ENCODE measurements at regions not wholly inside any gene's neighbourhood (a gene's known extent, or its start where the extent isn't known, plus 50 kb on each side); places are given as distances from the start of the nearest gene placed in this dataset.
A peak's percentile ranks its signal among the peaks of the same experiment; 100 is the strongest.

DNA sequence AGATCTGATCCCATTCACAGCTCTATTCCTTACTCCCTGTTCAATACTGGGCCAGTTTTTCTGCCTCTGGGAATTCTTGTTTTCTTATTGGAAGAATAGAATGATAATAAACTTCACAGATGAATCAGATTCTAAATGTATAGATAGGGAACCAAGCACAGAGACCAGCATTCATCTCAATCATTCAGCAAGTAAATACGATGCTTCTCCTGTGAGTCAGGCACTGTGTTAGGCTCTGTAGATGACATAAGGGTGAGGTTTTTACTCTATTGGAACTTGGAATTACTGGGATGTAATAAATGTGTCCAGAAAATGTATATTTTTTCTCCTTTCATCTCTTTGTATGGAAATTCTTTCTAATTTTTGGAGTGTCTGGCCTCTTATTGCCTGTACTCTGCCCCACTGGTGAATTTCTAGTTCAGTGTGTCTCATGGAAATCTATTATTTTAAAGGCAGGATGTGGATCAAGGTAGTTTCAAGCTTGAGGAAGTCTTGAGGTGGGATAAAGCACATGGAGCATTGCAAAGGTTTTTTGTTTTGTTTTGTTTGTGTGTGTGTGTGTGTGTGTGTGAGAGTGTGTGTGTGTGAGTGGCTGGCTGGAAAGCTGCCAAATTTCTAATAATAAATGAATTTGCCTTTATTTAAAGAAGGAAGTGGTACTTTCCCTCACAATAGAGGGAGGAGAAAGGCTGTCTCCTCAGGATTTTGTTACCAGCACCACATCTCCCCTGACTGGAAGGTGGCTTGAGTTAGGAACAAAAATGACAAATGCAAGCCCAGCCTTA is 117.9 kb upstream of the HS3ST1 start:
- no peak for DNase-seq

DNA sequence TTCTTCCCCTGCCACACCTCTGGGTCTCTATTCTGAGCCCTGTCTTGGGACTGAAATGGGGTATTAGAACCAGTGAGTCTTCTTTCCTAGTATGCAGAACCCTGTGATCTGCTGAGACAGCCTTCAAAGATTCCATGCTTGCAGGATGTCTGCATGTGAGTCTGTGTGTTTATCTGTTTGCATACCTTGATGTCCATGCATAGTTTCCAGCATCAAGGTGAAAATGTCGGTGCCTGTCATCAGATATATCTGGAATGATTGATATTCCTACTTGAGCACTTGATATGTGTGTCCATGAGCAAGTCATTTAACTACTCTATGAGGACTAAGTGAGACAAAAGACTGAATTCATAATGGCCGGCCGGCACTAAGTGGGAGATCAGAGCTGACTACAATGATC is 117.0 kb upstream of the HS3ST1 start:
- DNase-seq = no peak

DNA sequence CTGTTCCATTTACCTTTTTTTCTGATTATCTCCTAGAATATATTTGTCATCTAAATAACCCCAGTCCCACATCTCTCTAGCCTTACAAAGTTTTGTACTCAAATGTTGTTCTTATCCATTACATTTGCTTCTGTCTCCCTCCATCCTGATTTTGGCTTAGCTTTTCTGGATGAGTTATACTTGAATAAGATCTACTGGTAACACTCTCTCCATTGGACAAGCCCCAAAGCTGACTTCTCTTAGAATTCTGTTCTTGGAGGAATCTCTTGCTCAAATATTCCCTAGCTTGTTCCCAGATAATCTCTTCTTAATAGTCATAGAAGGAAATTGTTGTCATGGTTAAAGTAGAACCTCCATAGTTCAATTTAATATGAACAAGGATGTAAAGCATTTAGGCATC is 115.5 kb upstream of the HS3ST1 start:
- no peak for DNase-seq

DNA sequence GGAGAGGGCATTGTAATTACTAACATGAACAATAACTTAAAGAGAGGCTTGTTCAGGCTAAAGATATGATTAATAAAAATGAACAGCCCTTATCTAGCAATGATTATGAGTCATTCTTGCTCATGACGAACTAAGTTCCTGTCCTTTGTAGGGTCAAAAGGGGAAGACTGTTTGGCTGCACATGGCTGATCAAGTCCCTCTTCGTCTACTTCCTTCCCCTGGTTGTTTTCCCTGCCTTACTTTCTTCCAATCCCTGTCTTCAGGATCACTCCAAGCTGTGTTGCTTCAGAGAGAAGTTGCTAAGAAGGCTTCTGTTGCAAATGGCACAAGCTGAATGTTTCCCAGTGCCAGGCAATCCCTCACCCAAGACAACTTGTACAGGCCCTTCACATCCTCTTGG is 115.0 kb upstream of the HS3ST1 start:
- DNase-seq = no peak

DNA sequence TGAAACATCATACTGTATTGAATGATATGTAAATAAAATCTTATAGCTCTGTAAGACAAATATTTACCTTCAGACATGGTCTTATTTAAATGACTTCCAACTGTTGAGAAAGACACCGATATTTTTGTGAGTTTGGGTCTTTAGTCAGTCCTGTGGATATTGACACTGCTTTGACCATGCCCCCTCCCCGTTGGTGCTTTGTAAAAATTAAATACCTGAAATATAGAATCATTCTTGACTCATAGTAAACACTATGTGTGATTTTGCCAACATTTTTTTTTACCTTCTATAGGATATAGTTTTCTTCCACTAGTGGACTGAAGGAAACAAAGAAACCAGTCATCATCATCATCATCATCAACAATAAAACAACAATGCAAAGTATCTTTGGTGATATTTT is 114.3 kb upstream of the HS3ST1 start:
- no peak for DNase-seq

DNA sequence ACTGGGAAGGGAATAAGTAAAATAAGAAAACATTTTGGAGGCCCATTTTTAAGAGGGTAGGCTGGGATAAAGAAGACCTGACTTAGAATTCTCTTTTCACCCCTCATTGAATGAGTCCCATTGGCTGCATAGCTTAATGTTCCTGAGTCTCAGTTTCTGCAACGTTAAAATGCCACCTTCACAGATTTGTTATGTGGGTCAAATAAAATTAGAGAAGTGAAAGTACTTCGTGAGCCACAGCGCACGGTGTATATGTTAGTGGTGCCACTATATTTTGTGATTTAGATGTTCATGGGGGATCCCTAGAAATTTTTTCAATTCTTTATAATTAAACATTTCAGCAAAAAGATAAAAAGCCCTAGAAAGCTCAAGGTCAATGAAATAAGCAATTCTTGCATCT is 109.2 kb upstream of the HS3ST1 start:
- DNase-seq = no peak

DNA sequence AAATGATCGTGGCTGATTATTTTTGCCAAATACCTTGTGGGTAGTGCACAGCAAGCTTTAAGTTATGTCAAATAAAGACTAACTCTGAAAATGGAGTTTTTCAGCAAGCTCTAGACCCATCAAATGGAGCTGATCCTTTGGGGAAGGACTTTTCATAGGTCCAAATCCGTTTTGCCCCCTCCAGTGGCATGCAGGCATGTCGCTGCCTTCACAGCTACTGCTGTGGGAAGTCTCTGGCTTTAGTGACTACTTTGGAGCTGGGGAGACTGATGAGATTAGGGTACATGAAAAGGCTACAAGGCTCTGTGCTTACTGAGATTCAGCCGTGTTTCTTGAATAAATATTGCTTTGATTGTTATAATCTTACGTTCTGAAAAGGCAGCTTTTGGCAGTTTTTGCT is 106.6 kb upstream of the HS3ST1 start:
- no peak for DNase-seq

DNA sequence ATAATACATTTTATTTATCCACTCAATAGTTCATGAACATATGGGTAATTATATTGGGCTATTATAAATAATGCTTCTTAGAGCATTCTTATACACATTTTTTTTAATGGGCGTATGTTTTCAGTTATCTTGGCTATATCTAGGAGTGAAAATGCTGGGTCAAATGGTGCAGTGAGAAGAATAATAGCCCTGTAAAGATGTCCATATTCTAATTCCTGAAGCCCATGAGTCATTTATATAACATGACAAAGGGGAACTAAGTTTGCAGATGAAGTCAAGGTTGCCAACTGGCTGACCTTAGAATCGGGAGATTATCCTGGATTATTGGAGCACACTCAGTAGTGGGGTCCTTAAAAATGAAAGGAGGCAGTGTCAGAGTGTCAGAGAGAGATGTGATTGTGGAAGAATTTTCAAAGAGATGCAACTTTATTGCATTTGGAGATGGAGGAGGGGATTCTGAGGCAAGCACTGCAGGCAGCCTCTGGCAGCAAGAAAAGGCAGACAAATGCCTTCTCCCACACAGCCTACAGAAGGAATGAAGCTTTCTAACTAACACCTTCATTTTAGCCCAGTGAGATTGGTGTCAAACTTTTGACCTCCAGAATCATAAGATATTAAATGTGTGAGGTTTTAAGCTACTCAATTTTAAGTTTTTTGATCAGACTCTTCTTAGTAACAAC is 106.1 kb upstream of the HS3ST1 start:
- no peak for DNase-seq

DNA sequence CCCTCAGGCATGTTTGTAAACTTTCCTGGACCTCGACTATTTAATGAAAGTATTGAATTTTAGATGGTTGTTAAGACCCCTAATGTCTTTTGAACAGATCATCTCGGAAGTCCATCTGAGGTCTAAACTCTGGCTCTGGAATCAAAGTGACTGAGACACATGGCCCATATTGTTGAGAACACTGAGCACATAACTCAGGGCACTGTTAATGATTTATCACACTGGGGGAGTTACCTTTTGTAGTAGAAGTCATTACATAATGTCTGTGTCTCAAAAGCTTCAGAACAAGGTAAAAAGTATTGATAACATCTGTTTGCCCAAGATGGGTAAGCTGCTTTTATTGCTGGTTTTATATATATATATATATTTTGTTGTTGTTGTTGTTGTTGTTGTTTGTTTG is 103.4 kb upstream of the HS3ST1 start:
- no peak for DNase-seq

DNA sequence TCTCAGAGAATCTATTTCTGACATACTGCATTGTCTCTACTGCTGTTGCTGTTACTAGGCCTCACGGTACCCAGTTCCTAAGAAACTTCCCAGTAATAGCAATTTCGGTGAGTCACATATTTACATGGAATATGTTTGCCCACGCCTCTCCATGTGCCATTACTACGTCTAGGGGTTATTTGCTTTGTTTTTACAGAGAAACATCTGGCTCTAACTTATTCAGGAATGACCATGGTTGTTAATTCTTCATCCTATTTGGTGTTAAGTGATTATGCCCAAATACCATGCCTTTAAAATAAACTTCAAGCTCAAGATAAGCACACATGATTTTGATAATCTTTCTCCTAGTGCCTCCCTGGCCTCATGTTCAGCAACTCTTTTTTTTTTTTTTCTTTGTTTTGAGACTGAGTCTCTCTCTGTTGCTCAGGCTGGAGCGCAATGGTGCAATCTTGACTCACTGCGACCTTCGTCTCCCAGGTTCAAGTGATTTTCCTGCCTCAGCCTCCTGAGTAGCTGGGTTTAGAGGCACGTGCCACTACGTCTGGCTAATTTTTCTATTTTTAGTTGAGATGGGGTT is 101.0 kb upstream of the HS3ST1 start:
- DNase-seq = no peak

DNA sequence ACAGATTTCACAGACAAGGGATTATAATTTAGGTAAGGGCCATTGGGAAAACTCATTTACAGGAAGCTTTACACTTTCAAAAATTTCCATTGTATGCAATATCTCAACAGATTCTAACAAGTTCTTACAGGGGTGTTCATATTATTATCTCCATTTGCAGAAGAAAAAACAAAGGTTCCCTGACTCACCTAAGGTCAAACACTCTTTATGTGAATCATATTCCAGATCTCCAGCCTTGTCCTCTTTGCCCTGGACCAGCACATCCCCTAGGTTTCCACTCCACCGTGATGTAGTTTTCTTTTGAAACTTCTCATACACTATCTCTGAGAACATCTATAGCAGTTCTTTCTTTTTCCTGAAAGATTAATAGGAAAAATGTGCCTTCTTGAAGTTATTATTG is 96.4 kb upstream of the HS3ST1 start:
- no peak for DNase-seq

DNA sequence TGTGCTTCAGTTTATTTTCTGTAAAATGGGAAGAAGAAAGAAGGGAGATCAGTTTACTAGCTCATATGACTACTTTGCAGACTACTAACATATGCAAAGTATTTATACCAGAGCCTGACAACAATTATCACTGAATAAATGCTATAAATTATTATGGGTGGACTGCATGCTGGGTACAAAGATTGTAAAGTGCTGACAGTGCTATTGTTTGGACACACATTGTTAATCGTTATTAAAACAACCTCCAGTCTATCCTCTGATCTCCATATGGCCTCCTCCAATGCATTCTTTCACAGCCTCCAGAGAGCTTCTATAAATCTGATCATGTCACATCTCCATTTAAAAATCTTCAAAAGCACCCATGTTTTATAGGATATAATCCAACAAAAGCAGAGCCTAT is 90.1 kb upstream of the HS3ST1 start:
- DNase-seq = no peak

DNA sequence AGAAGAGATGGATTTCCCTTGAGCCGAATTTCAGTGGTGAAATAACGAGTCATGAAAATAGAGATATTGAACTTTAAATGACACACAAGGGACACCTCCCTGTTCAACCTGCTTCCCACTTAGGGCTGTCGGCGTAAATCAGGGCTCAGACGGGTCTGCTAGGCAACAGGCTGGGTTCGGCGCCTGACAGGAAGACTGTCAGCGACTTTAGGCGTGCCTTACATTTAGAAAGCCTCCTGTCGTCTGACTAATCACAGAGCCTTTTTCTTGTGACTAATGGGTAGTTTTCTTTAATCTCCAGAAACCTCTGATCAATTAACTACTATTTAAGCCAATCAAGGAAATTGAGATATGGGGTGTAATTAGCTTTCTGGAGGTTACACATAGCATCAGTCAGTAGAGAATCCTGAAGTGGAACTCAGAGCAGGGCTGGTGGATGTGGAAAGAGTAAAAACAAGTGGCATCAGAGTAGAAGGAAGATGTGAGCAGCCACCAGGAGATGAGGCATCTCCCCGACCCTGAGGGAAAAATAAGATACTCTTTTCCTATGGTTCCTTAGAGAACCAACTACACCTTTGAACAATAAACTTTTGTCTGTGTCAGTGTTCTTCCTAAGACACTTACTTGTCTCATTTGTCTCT is 86.2 kb upstream of the HS3ST1 start:
- no peak for DNase-seq

DNA sequence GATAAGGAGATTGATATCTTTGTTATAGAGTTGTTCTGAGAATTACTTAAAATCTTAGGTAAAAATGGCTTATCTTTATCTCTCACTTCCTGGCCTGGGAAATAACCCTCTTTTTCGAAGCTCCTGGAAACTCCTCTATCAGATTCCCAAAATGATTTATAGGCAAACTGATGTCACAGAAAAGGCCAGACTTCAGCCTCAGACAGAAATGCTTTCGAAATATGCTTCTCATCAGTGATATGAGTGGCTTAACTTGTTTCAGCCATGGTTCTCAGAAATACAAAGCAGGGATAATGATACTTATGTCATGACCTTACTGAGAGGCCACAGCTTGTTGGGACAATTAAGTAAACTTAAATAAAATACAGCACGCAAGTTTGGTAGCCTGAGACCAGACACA is 85.3 kb upstream of the HS3ST1 start:
- DNase-seq = no peak

DNA sequence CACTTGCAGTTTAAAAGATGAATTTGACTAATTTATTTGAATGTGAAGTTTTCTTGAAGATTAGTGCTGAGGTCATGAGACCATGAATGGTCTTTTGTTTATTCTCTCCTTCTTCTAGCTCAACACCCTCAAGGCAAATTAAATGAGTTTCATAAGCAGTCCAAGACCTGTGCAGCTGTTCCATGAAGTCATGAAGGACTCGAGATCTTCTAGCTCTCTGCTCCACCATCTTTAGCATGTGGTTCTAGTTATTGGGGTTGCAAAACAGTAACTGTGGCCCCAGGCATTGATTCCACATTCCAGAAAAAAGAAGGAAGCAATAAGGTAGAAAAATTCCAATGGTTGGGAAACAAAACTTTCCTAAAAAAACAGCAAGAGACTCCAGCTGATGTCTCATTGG is 84.2 kb upstream of the HS3ST1 start:
- DNase-seq = no peak

DNA sequence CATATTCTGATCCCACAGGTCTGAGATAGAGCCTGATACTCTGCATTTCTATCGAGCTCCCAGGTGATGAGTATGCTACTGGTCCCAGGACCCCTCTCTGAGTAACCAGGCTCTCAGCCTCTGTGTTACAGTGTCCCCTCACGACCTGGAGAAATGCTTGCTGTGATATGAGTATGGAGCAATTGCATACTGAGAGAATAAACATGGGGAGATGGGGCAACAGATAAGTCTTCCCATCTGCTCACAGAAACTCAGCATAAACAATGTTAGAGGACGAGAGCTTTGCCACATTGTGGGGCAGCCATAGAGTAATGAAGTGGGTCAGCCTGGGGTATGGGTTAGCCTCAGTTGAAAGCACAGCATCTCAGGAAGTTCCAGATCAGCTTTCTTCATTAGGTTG is 82.6 kb upstream of the HS3ST1 start:
- no peak for DNase-seq

DNA sequence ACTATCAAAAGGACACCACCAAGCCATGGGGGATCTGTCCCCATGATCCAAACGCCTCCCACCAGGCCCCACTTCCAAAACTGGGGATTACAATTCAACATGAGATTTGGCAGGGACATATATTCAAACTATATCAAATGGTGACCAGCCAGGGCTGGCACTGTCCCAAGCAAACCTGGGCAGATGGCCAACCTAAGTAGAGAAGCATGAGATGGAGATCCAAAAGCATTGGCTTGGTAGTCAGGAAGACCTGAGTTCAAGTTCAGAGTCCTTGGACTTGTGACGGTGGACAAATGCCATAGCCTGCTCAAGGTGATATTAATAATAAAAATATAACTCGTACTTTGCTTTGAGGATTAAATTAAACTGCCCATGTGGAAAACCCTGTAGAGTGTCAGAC is 79.2 kb upstream of the HS3ST1 start:
- DNase-seq = no peak

DNA sequence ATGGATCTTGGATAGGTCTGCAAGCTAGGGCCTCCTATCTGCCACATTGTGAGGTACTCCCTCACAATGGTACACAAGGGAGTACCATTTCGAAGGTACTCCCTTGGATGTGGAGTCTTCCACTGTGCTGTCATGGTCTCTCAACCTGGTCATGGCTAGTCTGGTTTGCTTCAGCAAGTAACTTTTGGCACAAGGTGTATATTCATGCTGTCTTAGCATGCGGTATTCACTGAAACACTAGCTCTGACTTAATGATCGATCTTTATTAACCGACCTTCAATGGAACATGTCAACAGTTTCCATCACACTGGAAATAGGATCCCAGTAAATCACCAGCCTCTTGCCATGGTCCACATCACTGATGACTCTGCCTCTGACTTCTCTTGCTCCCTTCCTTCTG is 77.5 kb upstream of the HS3ST1 start:
- DNase-seq = no peak

DNA sequence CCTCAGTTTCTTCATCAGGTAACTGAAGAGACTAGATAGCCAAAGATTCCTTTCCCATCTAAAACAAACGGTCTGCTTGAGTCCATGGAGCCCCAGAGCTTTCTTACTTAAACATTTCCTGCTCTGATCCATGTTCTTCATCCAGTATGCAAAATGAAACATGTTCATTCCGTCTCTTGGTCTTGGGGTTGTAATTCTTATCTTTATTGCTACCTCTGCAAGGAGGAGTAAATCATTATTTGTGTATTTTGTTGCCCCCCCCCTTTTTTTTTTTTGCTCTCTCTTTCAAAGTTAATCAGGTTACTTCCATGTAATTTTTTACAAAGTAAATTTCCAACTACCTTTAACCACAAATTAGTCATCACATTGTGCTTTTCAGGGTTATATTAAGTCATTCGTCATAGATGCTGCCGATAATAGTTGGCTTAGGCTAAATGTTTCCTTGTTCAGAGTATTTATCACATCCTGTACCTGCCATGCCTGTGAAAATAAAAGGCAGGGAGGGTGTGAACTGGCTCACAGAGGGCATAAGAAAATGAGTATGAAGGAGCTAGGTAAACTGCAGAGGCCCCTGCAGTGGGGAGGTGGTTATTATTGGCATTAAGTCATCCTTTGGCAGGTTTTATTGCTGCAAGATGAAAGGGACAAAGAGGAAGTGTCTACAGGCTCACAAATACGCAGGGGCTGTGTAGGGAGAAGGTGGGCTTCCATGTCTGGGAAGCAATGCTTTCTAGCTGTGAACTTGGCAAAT is 76.7 kb upstream of the HS3ST1 start:
- peak; percentile 5 to 24 for DNase-seq

DNA sequence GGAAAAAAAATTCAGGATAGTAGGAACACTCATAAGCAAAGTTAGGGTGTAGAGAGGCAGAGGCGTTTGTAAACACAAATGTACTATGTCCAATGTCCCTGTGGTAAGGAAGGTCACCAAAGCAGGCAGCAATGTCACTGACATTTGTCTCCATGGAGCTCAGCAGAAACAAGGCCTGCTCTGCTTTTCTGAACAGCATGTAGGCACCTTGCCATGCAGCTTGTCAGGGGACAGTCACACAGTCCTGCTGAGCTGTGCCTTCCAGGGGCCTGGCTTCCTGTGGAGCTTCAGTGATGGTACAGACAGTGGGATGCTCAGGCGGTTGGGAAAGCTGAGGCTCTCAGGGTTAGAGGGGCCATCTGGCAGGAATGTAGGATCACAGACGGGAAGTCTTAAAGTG is 74.5 kb upstream of the HS3ST1 start:
- no peak for DNase-seq

DNA sequence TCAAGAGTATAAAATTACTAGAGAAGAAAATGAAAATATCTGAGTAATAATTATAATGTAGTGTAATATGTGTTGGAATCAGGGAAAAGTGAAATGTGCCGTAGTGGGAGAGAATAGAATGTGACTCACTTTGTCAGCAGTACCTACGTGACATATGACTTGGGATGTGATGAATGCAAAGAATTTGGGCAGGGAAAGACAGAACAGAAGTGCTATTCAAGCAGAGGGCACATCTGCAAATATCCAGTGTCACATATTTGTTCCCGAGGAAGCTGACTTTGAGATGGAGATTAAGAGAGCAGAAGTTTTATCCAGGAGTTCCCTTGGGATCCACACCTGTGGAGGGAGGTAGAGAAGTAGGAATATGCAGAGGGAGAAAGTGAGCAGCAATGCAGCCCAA is 69.3 kb upstream of the HS3ST1 start:
- DNase-seq = no peak

DNA sequence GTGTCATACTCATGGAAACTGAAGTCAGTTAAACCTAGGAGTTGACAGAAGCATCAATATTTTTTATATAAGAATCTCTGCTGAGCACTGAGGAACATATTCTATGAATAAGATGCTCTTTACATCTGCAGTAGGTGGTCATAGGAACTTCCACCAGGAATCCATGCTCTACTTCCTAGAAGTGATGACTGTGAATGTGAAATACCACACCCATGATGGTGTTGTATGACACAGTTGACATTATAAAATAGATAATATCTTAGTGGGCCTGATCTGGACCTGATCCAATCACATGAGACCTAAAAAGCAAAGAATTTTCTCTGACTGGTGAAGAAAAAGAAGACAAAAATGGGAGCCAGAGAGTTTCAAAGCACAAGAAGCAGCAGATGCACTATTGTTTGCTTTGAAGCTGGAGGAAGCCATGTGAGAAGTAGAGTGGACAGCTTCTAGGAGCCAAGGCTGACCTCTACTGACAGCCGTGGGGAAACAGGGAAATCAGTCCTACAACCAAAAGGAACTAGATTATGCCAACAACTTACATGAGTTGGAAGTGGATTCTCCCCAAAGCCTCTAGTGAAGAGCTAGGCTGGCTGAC is 68.6 kb upstream of the HS3ST1 start:
- no peak for DNase-seq

DNA sequence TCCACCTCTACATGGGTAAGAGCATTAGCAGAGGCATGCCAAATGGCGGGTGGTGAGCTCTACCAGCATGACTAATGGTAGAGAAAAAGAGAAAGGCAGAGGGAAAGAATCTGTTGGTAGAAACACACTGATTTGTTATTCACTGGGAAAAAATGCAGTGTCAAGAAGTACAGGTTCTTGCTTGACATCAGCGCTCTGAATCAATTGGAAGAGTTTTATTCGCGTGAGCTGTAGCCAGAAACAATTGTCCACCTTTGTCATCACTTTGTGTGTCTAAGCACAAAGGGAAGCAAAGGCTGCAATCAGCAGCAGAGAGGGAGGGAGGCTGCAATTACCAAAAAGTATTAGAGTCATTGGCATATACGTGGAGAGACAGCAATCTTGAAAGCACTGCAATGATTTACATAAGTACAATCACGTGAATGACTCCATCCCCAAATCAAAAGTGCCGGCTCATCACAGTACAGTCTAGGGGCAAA is 67.7 kb upstream of the HS3ST1 start:
- no peak for DNase-seq

Measured in activated CD4-positive, alpha-beta T cell treated with anti-CD3 and anti-CD28 coated beads, Interleukin-2, amount 50 U/mL, for 48 hours (primary cell).